ENCODE measurements at regions not wholly inside any gene's neighbourhood (a gene's known extent, or its start where the extent isn't known, plus 50 kb on each side); places are given as distances from the start of the nearest gene placed in this dataset.

DNA sequence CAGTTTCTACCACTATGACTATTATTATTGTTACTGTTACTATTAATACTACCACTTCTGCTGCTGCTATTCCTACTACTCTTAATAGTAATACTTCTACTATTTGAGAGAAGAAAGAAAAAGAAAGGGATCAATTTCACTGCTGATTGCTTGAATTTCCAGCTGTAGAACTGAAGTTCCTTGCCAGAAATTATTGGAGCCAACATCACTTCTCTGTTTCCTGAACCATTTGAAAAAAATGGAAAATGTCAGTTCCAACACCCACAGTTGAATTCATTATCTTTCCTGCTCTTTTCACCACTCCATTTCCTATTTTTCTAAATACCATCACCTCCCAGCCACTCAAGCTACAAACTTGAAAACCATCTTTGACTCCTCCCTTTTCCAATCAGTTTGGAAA, 54.1 kb upstream of the PIK3C2G start:
- no peak for FAIRE-seq

DNA sequence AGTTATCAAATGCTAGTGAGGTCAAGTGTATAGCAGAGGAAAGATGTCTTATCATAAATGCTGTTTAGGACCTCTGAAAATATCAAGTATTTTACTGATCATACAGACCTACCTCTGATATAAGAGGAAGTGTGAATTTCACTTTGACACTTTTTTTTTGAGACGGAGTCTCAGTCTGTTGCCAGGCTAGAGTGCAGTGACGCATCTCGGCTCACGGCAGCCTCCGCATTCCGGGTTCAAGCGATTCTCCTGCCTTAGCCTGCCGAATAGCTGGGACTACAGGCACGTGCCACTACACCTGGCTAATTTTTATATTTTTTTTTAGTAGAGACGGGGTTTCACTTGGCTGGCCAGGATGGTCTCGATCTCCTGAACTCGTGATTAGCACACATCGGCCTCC, 55.1 kb upstream of the PIK3C2G start:
- FAIRE-seq = no peak

- FAIRE-seq = no peak
These were observed 57.3 kb upstream of the PIK3C2G start for GRCh38 chr12:18204053-18204452.

DNA sequence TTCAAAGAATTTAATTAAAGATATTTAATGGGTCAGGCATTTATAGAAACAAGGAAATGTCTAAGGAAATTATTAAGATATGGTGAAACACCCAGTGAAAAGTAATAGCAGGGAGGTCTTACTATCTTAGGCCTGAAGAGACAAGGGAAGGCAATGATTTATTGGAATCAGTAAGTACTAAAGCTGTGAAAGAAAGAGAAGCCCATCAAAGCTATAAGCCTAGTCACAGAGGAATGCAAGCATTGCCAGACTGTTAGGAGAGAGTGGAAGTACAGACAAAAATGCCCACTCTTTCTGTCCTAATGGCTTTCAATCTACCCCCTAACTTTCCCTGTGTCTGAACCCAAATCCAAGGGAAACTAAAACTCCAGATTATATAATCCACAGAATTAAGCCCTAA, 69.2 kb upstream of the PIK3C2G start:
- no peak for FAIRE-seq

DNA sequence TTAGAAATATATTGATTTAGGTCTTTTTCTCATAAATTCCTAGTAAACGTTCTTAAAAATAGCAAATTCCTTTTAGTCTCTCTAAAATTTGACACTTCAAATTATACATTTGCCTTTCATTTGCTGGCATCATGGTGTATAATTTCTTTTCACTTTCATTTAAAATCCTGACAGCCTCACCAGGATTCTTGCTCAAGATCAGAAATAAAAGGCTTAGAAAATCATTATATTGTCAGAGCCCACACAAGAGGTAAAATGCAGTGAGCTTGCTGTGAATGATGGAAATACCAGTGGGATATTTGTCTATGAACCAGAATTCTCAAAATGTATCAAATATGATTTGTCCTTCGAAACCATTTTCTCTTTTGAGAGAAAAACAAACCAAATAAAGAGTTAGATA, 78.2 kb upstream of the PIK3C2G start:
- no peak for FAIRE-seq

DNA sequence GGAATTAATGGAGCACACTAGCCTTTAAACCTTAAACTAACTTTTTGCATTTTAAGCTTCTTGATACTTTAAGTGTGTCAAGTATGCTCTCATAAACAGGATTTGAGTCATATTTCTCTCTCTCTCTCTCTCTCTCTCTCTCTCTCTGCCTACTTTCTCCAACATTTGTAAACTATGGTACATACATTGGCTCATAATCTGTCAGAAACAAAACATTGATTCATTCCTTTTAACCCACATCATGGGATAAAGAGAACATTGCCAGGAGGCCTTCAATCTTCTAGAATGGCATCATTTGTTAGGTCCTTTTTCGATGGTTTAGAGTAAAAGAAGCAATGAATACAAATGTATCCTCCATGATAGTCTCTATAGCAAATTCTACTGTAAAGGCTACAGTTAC, 81.6 kb upstream of the RERGL start:
- no peak for FAIRE-seq

- no peak for FAIRE-seq
These were observed 78.0 kb upstream of the RERGL start for GRCh38 chr12:18168016-18168415.

GRCh38 chr12:18165889-18166288, 75.9 kb upstream of the RERGL start:
- no peak for FAIRE-seq

GRCh38 chr12:18165422-18165871, 75.5 kb upstream of the RERGL start:
- peak; percentile 90 for FAIRE-seq

GRCh38 chr12:18160901-18161300, 70.9 kb upstream of the RERGL start:
- FAIRE-seq = no peak

- FAIRE-seq = no peak
These were observed 69.0 kb upstream of the RERGL start for GRCh38 chr12:18158774-18159557.

- no peak for FAIRE-seq
These were observed 63.8 kb upstream of the RERGL start for GRCh38 chr12:18153826-18154225.

DNA sequence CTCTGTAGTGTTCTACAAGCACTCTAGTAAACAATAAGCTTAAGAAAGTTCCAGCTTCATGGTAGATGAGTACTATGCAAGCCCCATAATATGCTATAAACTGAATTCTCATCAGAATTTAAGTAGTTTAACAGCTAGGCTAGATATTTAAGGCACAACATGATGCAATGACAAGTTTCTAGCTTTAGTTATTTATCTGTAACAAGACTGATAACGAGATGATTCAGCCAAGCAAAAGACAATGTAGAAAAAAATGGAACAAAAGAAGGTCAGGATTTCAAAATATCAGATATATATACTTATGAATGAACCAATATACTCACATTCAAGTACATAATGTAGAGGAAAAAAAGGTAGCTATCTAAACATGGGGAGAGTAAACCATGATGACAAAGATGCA, 61.0 kb upstream of the RERGL start:
- FAIRE-seq = no peak

DNA sequence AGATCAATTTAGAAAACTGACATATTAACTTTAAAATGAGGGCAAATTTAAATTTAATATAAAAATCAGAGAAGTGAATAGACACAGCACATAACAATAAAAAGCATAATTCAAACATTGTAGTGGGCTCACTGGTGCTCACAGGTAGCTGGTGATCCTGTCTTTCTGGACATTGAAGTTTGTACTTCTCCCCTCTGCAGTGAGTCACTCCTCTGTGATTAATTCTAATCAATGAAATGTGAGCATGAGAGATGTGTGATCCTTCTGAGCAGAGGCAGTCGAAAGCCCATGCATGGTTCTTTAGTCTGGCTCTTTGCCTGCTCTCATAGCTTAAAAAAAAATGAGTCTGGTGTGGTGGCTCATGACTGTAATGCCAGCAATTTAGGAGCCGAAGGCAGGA, 59.0 kb upstream of the RERGL start:
- no peak for FAIRE-seq

GRCh38 chr12:18146363-18146762, 56.4 kb upstream of the RERGL start:
- FAIRE-seq = peak; percentile 26

GRCh38 chr12:18145924-18146323, 55.9 kb upstream of the RERGL start:
- no peak for FAIRE-seq

- no peak for FAIRE-seq
These were observed 51.3 kb upstream of the RERGL start for GRCh38 chr12:18141048-18141982.

GRCh38 chr12:18139989-18140596, 50.1 kb upstream of the RERGL start:
- peak; percentile 99 for FAIRE-seq
